GM18951 (cell line): ENCODE measurements at regions not wholly inside any gene's neighbourhood (a gene's known extent, or its start where the extent isn't known, plus 50 kb on each side); places are given as distances from the start of the nearest gene placed in this dataset.
"Not testable (repeated sequence)": the region's sequence is repeated elsewhere in the genome, so short reads cannot be mapped to it uniquely, and the experiment has no call there.

Experiments
- POLR2A ChIP-seq: IDR thresholded peaks from 4 replicates; pipeline ENCODE4 v1.6.1; 2011; ENCODE audit warnings: mild to moderate bottlenecking; ENCODE audit not compliant: insufficient read length, insufficient read depth; ENCODE audit errors: extremely low read depth
- in situ Hi-C: fragments of 300-500 bp; cut with MboI; formaldehyde crosslinking; loops from one replicate; pipeline ENCODE4 v1.12.0; 2022; ENCODE audit warnings: low sequenced_read_pairs, mixed read lengths, inconsistent platforms; ENCODE audit not compliant: unreplicated experiment

DNA sequence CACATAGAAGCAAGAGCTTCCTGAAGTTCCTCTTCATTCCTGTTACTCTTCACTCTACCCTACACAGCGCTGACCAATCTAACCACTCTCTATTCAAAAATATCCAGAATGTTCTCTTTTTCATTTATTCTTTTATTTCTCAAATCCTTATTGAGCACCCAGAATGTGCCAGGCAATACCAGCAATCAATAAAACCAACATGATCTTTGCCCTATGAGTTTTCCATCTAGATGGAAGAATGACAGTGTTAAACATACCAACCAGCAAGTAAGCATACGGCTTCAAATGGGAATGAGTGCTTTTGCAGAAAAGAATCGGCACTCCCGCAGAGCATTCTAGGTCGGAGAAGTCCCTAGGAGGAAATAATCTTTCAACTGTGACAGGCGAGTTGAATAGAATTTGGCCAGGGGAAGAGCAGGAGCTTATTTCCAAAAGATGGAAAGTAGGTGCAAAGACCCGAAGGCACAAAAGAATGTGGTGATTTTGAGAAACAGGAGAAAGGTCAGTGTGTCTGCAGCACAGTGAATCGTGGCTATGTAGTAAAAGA, 217.8 kb upstream of the MEIS1 start:
- TF ChIP-seq POLR2A: no peak
- in situ Hi-C loops: no loop called here

DNA sequence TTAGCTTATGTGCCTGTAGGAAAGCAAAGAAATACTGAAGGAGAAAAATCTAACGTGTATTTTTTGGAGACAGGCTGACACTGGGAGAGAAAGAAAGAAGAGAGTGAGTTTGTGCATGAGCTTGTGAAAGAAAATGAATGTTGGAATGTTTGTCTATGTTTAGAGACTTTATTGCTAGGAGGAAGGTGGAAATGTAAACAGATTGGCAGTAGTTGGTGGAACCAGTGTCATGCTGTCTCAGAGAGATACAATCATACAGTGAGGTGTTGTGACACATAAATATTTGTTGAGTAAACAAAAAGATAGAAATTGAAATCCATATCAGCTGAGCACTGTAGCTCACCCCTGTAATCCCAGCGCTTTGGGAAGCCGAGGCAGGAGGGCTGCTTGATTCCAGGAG, 222.2 kb upstream of the MEIS1 start:
- in situ Hi-C loops: no loop called here

DNA sequence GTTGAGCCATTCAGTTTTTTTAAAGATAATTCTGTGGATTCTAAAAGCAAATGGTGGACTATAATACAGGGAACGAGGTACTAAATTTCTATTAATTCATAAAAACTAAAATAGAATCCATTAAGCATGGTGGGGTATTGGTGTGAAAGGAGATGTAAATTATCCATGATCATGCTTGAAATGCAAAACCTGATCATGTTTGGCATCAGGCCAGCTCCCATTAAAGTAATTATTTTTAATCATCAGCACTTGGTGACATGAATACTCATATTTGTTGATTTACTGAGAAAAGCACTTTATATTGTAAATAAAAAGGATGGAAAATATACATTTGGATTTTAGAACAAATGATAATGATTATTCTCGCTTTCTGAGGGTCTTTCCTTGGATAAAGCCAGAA, 232.3 kb upstream of the MEIS1 start:
- no peak for TF ChIP-seq POLR2A
- in situ Hi-C loops: no loop called here

More for the DNA sequence above, 222.2 kb upstream of the MEIS1 start:
- TF ChIP-seq POLR2A: no peak

DNA sequence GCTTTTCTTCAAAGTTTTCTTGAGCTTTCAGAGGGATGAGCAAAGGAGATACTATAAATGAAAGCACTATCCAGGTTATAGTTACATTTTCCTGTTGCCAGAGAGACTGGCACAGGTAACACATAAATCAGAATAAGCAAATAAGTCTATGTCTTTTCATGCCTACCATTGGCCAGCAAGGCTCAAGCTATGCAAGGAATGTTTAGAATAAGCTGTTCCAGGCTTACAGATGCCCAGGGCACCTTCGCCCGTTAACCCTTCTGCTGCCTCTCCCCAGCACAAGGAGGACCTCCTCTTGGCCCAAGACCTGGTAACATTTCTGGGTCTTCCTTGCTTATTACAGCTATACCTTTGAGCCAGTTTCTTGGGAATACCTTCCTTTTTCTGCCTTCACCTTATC, 233.7 kb upstream of the MEIS1 start:
- in situ Hi-C loops: no loop called here
- TF ChIP-seq POLR2A: no peak

DNA sequence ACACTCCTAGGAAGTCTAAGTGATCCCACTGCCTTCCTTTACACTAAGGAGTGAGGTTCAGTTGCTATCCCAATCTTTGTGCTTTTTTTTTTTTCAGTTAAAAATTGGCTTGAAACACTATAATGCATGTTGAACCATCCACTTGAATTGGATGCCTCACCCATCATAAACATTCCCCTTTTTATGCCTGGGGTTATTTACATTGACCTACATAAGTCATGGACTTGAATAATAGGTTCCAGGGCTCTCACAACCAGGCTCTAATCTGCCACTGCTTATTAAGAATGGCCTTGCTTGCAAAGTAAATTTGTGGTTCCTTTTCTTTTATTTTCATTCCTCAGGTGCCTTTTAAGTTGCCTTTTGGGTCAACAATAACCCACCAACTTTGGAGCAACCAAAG, 236.1 kb upstream of the MEIS1 start:
- no peak for TF ChIP-seq POLR2A
- in situ Hi-C loops: no loop called here

DNA sequence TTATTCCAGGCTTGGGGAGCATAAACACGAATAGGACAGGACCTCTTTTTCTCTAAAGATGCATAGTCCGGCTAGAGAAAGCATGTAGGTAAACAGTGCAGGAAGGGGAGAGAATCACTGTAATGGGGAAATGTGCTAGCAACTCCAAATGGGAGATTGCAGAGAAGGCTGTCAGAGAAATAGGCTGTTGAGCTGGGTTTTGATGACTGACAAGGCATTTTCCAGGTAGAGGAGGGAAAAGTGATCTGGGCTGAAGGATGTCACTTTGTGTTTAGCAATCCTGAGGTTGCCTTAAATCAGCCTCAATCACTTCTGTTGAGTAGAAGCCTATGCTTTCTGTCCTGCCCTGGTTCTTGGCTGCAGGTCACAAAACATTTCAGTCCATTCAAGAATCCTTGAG, 242.0 kb upstream of the MEIS1 start:
- no peak for TF ChIP-seq POLR2A
- in situ Hi-C loops: no loop called here

DNA sequence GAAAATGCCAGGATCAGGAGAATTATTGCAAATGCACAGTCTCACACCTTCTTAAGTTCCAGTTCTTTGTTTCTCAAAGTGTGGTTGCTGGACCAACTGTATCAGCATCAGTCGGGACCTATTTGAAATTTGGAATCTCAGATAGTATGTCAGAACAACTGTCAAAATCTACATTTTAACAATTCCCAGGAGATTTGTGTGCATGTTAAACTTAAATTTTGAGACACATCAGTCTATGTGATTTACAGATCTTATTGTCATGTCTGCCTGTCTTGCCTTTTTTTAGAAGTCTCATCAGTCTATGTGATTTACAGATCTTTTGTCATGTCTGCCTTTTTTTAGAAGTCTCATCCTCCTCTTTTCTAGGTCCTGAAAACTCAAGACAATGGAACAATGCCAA, 243.6 kb upstream of the MEIS1 start:
- in situ Hi-C loops: no loop called here
- no peak for TF ChIP-seq POLR2A

DNA sequence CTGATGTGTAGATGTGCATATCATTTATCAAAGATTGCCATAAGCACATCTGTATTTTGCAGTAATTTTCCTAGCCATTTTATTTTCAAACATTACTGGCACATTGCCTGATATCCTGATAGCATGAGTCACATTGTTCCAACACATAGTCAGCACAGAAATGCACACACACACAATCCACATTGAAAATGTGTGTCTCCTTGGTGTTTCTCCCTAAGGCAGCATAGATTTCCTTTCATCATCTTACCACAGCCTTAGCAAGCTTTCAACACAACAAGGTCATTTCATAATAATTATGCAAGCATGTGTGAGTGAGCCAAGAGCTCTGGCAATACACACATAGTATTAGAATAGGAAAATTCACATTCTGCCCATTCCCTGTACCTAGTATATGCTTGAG, 245.4 kb upstream of the MEIS1 start:
- TF ChIP-seq POLR2A: no peak
- in situ Hi-C loops: no loop called here

DNA sequence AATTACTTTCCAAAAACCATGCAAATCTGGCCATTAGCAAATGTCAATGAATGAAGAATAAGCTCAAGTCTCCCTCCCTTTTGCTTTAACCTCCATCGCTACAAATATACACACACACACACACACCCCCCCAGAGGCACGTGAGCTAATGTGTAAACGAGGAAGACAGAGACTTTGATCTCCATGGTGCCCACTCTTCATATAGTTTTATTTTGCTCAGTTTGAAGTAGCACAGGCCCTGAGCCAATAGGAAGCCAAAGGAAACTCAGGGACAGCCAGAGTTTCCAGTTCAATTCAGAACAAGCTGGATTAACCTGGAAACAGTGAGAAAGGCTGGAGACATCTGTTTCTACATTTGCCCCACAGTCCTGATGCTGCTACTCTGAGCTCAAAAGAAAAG, 248.4 kb upstream of the MEIS1 start:
- TF ChIP-seq POLR2A: no peak
- in situ Hi-C loops: no loop called here

DNA sequence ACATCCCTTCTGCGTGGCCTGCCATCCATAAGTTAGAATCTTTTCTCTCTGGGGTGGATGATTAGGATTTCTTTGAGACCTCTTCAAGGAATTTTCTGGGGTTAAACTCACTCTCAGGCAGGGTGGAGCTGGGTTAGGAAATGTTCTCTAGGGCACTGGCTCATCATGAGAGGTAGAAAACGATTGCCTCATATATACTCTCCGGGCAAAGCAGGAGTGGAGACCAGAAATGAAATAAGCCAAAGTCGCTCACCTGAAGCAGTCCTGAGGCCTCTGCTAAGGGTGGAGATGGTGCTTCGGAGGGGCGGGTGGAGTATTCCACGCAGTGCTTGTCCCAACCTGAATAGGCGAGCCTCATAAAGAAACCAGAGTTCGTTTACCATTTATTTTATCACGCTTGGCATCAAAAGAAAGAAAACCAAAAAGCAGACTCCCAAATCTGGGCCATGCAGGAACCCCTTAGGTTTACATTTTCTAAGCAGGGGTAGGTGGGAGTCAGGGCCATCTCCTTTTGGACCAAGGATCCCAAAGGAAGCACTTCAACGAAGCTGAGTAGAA, 249.3 kb upstream of the MEIS1 start:
- in situ Hi-C loops: no loop called here
- TF ChIP-seq POLR2A: no peak

DNA sequence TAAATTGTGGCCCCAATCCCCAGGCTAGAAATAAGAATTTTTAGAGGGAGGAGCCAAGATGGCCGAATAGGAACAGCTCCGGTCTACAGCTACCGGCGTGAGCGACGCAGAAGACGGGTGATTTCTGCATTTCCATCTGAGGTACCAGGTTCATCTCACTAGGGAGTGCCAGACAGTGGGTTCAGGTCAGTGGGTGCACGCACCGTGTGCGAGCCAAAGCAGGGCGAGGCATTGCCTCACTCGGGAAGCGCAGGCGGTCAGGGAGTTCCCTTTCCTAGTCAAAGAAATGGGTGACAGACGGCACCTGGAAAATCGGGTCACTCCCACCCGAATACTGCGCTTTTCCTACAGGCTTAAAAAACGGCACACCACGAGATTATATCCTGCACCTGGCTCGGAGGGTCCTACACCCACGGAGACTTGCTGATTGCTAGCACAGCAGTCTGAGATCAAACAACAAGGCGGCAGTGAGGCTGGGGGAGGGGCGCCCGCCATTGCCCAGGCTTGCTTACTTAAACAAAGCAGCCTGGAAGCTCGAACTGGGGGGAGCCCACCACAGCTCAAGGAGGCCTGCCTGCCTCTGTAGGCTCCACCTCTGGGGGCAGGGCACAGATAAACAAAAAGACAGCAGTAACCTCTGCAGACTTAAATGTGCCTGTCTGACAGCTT, 257.7 kb upstream of the MEIS1 start:
- in situ Hi-C loops: not testable (repeated sequence)

DNA sequence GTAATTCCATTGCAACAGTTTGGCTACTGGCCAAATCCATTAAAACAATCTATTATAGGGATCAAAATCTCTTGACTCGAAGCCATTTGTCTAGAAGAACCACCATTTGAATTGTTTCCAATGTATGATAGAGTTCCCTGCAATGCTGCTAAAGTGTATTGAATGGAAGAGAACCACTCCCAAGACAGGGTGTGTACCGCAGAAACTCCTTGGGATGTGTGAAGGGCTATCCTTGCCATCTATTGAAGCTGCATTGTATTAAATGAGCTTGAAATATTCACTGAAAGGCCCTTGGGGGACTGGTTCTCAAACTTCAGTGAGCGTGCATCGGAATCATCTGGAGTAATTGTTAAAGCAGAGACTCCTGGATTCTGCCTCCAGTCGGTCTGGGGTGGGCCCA, 260.4 kb upstream of the MEIS1 start:
- in situ Hi-C loops: no loop called here
- no peak for TF ChIP-seq POLR2A

DNA sequence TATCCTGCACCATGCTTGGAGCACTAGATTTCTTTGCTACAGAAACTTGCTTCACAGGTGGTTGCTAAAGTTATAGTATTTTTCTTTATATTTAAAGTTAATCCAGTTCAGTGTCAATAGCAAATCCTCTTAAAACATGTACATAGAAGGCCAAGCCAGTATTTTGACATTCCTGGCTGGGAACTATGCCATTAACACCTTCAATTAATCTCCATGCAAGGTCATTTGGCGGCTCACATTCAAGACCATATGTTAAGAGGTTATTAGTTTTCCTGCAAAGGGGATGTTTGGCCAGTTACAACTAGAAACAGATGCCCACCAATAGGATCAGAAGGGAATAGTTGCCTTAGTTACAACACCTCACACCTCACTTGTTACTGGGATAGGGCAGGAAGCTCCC, 261.3 kb upstream of the MEIS1 start:
- TF ChIP-seq POLR2A: no peak
- in situ Hi-C loops: no loop called here

DNA sequence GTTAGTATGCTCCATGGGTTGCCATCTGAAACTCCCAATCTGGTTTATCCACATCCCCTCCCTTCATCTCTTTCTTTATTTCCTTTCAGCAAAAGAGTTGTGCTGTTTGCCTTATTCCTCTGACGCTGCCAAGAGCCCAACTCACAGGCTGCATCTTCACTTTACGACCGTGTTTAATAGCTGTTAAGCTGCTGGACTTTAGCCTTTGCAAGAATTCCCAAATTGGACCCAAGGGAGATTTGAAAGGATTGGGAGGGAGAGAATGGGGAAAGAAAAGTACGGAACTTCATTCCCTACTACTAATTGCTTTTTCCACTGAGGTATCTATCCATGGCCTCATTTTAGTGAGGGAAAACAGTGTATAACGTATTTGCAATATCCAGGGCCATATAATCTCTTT, 263.4 kb upstream of the MEIS1 start:
- no peak for TF ChIP-seq POLR2A
- in situ Hi-C loops: no loop called here
